GM19193 (cell line): ENCODE measurements at regions not wholly inside any gene's neighbourhood (a gene's known extent, or its start where the extent isn't known, plus 50 kb on each side); places are given as distances from the start of the nearest gene placed in this dataset.

Experiments used
- POLR2A ChIP-seq: IDR thresholded peaks from 4 replicates; pipeline ENCODE4 v1.6.1; 2011; ENCODE audit not compliant: insufficient read depth, insufficient read length; ENCODE audit errors: extremely low read depth

- TF ChIP-seq POLR2A = no peak
These were observed 513.8 kb upstream of the FAM241A start for GRCh38 chr4:111631215-111631999.

DNA sequence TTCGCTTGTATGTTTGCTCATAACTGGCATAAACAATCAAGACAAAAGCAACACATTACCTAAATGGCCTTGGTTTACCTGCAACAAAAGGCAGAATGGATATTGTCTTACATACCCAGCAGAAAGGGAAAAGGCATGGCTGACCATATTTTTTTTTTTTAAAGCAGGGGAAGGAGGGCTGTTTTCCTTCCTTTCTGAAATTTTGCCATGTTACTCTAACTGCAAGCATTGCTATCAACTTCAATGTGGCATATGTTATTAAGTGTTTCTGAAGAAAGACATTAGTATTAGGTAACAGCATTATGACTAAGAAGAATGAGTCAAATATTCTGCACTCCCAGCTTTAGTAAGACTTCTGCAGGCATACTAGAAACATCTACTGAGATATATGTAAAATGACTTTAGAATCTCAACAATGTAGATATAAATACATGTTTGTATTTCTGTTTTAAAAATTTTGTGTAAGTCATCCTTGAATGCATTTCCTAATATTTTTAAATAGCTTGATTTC is 512.6 kb upstream of the FAM241A start:
- TF ChIP-seq POLR2A = no peak

DNA sequence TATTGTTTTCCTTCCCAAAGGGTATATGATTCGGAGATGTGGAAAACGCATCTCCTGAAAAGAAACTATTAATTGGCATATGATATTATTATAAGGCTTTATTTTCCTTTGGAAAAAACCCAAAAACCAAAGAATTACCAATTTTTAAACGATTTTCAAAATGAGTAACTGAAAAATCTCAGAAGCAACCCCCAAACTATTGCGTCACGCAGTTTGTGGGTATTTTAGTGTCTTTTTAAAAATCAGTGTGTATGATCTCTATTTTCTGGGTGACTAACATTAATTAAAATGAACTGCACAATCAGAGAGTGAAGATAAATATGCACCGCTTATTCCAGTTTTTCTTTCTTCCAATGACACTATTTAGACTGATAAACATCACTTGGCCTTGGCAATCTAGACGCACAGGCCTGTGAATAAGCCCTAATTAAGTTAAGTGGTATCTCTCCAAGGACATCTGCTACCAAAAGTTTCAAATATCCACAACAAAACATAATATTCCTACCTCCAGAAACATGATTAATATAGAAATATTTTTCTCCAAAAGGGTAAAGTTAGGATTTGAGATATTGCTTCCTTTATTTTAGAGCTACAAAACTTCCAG is 511.5 kb upstream of the FAM241A start:
- no peak for TF ChIP-seq POLR2A

DNA sequence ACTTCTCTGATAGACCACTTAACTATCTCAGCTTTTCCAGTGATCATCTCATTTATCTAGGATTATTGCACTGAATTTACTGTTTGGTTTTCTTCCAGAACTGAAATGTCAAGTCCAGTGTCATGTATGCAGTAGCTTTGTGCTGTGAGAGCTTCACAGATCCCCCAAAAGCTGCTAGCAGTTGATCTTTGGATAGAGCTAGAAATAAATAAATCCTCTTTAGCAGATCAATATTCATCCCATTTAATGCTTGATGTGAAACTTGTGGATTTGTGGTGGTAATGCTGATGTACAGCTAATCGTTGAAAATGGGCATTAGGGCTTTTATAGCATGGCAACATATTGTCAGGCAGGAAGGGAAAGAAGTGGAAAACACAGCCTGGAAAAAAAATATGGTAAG is 509.6 kb upstream of the FAM241A start:
- no peak for TF ChIP-seq POLR2A

DNA sequence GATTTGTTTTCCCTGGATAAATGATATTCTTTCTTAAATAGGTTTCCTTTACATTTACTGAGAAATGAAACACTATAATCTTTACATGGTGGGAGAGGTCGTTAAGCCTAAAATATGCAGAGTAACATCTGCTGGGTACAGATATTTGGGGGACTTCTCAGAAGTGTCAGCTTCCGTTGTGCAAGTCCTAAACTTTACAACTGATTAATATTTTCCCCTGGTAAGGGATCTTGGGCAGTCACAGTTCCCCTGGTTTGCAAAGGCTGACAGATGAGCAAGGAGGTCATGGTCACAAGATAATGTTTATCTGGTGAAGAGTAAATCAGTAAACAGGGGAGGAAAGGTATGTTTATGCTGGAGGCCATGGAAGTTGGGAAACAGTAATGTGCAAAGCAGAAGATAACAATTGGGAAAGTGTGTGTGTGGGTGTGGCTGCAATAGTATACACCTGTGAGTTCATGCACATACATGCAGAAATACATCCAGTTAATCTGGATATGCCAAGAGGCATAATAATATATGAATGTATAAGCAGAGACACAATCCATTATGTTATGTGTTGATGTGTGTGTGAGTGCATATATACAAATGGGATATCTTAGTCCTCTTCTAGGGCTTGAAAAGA is 508.2 kb upstream of the FAM241A start:
- TF ChIP-seq POLR2A = no peak

DNA sequence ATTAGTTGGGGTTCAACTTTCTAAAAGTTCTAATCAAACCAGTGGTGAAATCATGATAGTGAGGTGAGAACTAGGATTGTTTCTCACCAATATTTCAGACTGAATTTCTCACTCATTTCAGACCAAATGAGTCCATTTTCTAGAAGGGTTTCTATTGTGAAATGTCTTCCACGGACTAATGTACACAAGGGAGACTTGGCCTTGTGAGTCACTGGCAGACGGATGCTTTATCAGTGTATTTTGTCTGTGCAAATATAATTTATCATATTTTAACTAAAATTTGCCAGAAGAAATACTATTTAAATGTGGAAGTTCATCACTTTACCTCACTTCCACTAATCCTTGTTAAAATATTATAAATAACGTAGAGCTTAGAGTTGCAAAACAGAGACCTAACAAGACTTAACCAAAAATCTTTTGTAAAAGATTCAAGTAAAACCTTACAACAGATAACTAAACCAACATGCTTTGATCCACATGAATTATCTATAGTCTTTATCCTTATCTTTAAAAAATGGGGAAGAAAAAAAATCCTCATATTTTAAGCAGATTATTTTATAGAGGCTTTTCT is 506.0 kb upstream of the FAM241A start:
- no peak for TF ChIP-seq POLR2A

DNA sequence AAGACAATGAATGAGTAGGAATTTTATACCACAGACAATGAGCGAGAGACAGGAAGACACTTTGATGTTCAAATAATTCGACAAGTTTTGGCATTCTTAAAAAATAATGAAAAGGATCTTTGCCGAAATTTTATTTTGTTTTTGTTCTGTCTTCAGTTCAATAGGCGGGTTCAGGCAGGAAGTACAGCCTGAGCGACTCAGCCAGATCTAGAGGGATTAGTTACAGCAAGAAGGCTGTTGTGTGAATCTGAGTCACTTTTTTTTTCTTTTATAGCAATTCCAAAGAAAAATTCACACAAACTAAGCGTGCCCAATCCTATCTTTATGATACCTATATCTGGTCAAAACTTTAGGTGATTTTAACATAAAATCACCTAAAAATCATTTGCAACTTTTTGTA is 505.4 kb upstream of the FAM241A start:
- TF ChIP-seq POLR2A = no peak

DNA sequence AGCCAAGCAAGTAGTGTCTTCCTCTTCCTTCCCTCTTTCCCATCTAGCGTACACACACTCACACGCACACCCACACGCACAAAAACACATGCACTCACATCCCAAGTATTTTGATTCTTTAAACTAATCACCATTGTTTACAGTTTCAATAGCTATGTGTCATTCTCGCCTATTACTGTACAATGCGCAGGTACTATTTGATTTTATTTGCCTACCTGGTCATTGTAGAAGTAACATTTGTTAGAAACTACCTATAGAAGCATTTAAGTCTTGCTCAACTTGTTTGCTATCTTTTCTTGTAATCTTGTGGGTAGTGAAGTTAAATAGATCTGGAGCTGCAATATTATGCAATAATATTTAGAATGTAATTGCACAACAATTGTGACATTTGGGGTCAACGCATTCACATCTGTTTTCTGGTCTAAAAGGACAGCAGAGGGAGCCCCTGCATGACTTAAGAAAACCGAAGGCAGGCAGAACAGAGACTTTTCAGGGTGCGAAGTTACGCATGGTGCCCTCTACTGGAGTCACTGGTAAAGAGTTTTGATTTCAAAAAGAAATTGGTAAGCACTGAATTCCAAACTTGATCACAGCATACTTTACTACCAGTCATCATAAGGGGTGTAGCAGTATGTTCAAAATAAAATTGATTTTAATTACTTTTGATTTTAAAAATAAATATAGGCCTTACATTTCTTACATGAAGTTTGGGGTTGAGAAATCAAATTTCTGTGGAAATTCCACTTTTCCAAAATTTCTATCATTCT is 503.3 kb upstream of the FAM241A start:
- no peak for TF ChIP-seq POLR2A

DNA sequence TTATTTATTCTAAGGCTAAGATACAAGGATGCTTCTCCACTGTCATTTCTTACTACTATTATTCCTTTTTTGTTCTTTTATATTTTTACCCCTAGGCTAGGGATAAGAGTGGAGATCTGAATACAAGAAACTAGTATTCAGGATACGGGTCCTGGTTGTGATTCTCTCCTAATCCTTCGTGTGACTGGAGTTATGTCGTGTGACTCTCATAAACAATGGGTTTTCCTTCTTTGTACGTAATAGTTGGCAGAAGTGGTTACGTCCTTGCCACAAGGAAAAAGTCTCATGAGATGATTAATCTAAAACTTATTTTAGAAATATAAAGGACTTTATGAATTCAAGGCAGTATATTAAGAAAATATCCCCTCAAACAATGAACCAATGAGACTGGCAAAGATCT is 497.2 kb upstream of the FAM241A start:
- TF ChIP-seq POLR2A = no peak

GRCh38 chr4:111649308-111649707 is 495.9 kb upstream of the FAM241A start:
- TF ChIP-seq POLR2A = no peak

- TF ChIP-seq POLR2A = no peak
These were observed 495.1 kb upstream of the FAM241A start for GRCh38 chr4:111650146-111650545.

- TF ChIP-seq POLR2A = no peak
These were observed 494.6 kb upstream of the FAM241A start for GRCh38 chr4:111650674-111651086.

- no peak for TF ChIP-seq POLR2A
These were observed 493.0 kb upstream of the FAM241A start for GRCh38 chr4:111652236-111652635.

GRCh38 chr4:111652986-111653385 is 492.3 kb upstream of the FAM241A start:
- TF ChIP-seq POLR2A = no peak

GRCh38 chr4:111662496-111662895 is 482.8 kb upstream of the FAM241A start:
- no peak for TF ChIP-seq POLR2A
